SK-N-MC (cell line): ENCODE measurements at regions not wholly inside any gene's neighbourhood (a gene's known extent, or its start where the extent isn't known, plus 50 kb on each side); places are given as distances from the start of the nearest gene placed in this dataset.

ENCODE experiments used
- DNase-seq: peaks from one replicate; pipeline ENCODE4 v3.0.0-alpha.2; 2011; ENCODE audit warnings: low read depth, low spot score
- H3K27ac ChIP-seq: fragments of 200-600 bp; sonication (generic); 2 replicates; pipeline ENCODE4 v1.5.1; 2016; ENCODE audit warnings: mixed run types
- H3K36me3 ChIP-seq: fragments of 200-600 bp; sonication (generic); 2 replicates; pipeline ENCODE4 v1.6.1; 2017; ENCODE audit warnings: antibody characterized with exemption, low read length, mixed read lengths; ENCODE audit not compliant: insufficient read depth
- H3K4me3 ChIP-seq: fragments of 200-600 bp; sonication (generic); 2 replicates; pipeline ENCODE4 v1.5.1; 2016
- H3K9ac ChIP-seq: fragments of 200-600 bp; sonication (generic); 2 replicates; pipeline ENCODE4 v1.8.0; 2017; ENCODE audit warnings: mixed run types, mixed read lengths; ENCODE audit not compliant: insufficient read length
- H3K9me3 ChIP-seq: fragments of 200-600 bp; sonication (generic); 2 replicates; pipeline ENCODE4 v1.6.1; 2017; ENCODE audit warnings: low read depth, mild to moderate bottlenecking, antibody characterized with exemption, low read length, moderate library complexity, mixed read lengths
- EZH2 ChIP-seq: fragments of 200-600 bp; sonication (generic); IDR thresholded peaks from one replicate; pipeline ENCODE4 v1.6.1; 2017; ENCODE audit warnings: antibody characterized with exemption
- FOXP2 ChIP-seq: optimal IDR thresholded peaks from 2 replicates; pipeline ENCODE3; 2011; ENCODE audit warnings: mild to moderate bottlenecking, moderate library complexity; ENCODE audit not compliant: insufficient read depth; ENCODE audit errors: extremely low read length, control extremely low read depth
- POLR2AphosphoS5 ChIP-seq: IDR thresholded peaks from 2 replicates; pipeline ENCODE4 v1.6.1; 2012; ENCODE audit warnings: mild to moderate bottlenecking, low read depth, low read length, borderline replicate concordance

GRCh38 chrX:46380148-46380752 is 165.0 kb downstream of the ZNF674 start:
- no peak for DNase-seq
- TF ChIP-seq EZH2 (no peak), POLR2AphosphoS5 (no peak), FOXP2 (no peak)
- H3K27ac ChIP-seq: peak overlapping the region; percentile 36; the same call in 1 of the 2 replicates

GRCh38 chrX:46376246-46376885 is 168.9 kb downstream of the ZNF674 start:
- H3K36me3 ChIP-seq: no peaks in the 10 kb centered on the region
- no peak overlapping the region for H3K9ac ChIP-seq
- no peak overlapping the region for H3K27ac ChIP-seq
- TF ChIP-seq EZH2 (no peak), POLR2AphosphoS5 (no peak), FOXP2 (no peak)
- no peaks in the 10 kb centered on the region for H3K9me3 ChIP-seq
- no peak overlapping the region for H3K4me3 ChIP-seq
- peak; percentile 45 for DNase-seq

More at GRCh38 chrX:46380148-46380752, 165.0 kb downstream of the ZNF674 start:
- Histone ChIP-seq H3K9ac (no peak overlapping the region), H3K4me3 (peak overlapping the region; percentile 18; the same call in 1 of the 2 replicates), H3K36me3 (no peaks in the 10 kb centered on the region), H3K9me3 (no peaks in the 10 kb centered on the region)

GRCh38 chrX:46375831-46376230 is 169.4 kb downstream of the ZNF674 start:
- no peaks in the 10 kb centered on the region for H3K9me3 ChIP-seq
- H3K36me3 ChIP-seq: no peaks in the 10 kb centered on the region
- no peak for TF ChIP-seq FOXP2
- no peak for TF ChIP-seq POLR2AphosphoS5
- TF ChIP-seq EZH2: no peak
- H3K4me3 ChIP-seq: no peak overlapping the region
- H3K9ac ChIP-seq: no peak overlapping the region
- no peak overlapping the region for H3K27ac ChIP-seq
- DNase-seq: no peak

GRCh38 chrX:46374371-46374770 is 170.8 kb downstream of the ZNF674 start:
- no peak for DNase-seq
- TF ChIP-seq POLR2AphosphoS5 (no peak), FOXP2 (no peak), EZH2 (no peak)

GRCh38 chrX:46367491-46367890 is 177.7 kb downstream of the ZNF674 start:
- Histone ChIP-seq H3K36me3 (no peaks in the 10 kb centered on the region), H3K4me3 (no peak overlapping the region), H3K27ac (no peak overlapping the region), H3K9me3 (no peaks in the 10 kb centered on the region), H3K9ac (no peak overlapping the region)
- no peak for DNase-seq
- TF ChIP-seq EZH2: no peak
- TF ChIP-seq FOXP2: no peak

More at GRCh38 chrX:46374371-46374770, 170.8 kb downstream of the ZNF674 start:
- peak overlapping the region; percentile 10; the same call in 1 of the 2 replicates for H3K4me3 ChIP-seq
- no peaks in the 10 kb centered on the region for H3K36me3 ChIP-seq
- no peak overlapping the region for H3K27ac ChIP-seq
- H3K9me3 ChIP-seq: no peaks in the 10 kb centered on the region
- H3K9ac ChIP-seq: no peak overlapping the region

GRCh38 chrX:46366381-46367207 is 178.6 kb downstream of the ZNF674 start:
- Histone ChIP-seq H3K27ac (no peak overlapping the region), H3K4me3 (no peak overlapping the region), H3K9me3 (no peaks in the 10 kb centered on the region), H3K36me3 (no peaks in the 10 kb centered on the region), H3K9ac (no peak overlapping the region)
- TF ChIP-seq EZH2: no peak
- TF ChIP-seq FOXP2: no peak
- TF ChIP-seq POLR2AphosphoS5: no peak
- DNase-seq: no peak

- no peak for TF ChIP-seq POLR2AphosphoS5
- no peak for TF ChIP-seq FOXP2
- TF ChIP-seq EZH2: no peak
These were observed 190.7 kb downstream of the ZNF674 start for GRCh38 chrX:46354481-46354880.

GRCh38 chrX:46341767-46342322 is 203.4 kb downstream of the ZNF674 start:
- H3K9me3 ChIP-seq: no peaks in the 10 kb centered on the region
- H3K36me3 ChIP-seq: no peaks in the 10 kb centered on the region
- no peak for TF ChIP-seq EZH2
- TF ChIP-seq FOXP2: no peak
- TF ChIP-seq POLR2AphosphoS5: no peak
- H3K9ac ChIP-seq: no peak overlapping the region
- H3K4me3 ChIP-seq: no peak overlapping the region
- DNase-seq: no peak
- no peak overlapping the region for H3K27ac ChIP-seq

More at GRCh38 chrX:46354481-46354880, 190.7 kb downstream of the ZNF674 start:
- H3K4me3 ChIP-seq: no peak overlapping the region
- no peaks in the 10 kb centered on the region for H3K36me3 ChIP-seq
- H3K9me3 ChIP-seq: no peaks in the 10 kb centered on the region
- no peak overlapping the region for H3K9ac ChIP-seq
- no peak for DNase-seq
- H3K27ac ChIP-seq: no peak overlapping the region
